ENCODE measurements at regions not wholly inside any gene's neighbourhood (a gene's known extent, or its start where the extent isn't known, plus 50 kb on each side); places are given as distances from the start of the nearest gene placed in this dataset.

GRCh38 chr19:28680111-28680510 is 532.8 kb downstream of the UQCRFS1 start:
- ChIA-PET CTCF (no interaction called here), POLR2A (ENCODE audit: unreplicated experiment) (no interaction called here)
- no peak overlapping the region for H3K4me3 ChIP-seq
- no peak for TF ChIP-seq EZH2 (IDR thresholded peaks at IDR 0.05; ENCODE audit: low read depth)
- TF ChIP-seq CTCF (conservative IDR thresholded peaks at IDR 0.05) = no peak
- no peak overlapping the region for H3K27ac ChIP-seq
- H2AFZ ChIP-seq = no peak overlapping the region
- no peaks in the 10 kb centered on the region for H3K9me2 ChIP-seq (ENCODE audit: insufficient read depth)
- no peak overlapping the region for H3K4me2 ChIP-seq
- no peaks in the 10 kb centered on the region for H3K27me3 ChIP-seq (ENCODE audit: insufficient read depth, low read depth)
- intact Hi-C loops (cut with micrococcal nuclease; ENCODE audit: unreplicated experiment) = no loop called here
- no peak for DNase-seq
- no peaks in the 10 kb centered on the region for H3K79me2 ChIP-seq (ENCODE audit: low read depth)
- no peaks in the 10 kb centered on the region for H3K4me1 ChIP-seq (replicated peaks; ENCODE audit: insufficient read depth)
- no peaks in the 10 kb centered on the region for H3F3A ChIP-seq (ENCODE audit: insufficient read depth, low read depth)
- no peaks in the 10 kb centered on the region for H4K20me1 ChIP-seq (ENCODE audit: insufficient read depth)
- no TSS peak for BruUV-seq (replicated peaks)
- no peaks in the 10 kb centered on the region for H3K36me3 ChIP-seq (ENCODE audit: low read depth)
- H3K9me3 ChIP-seq (ENCODE audit: insufficient read depth, low read depth) = no peaks in the 10 kb centered on the region

GRCh38 chr19:28670836-28671235 is 542.1 kb downstream of the UQCRFS1 start:
- Histone ChIP-seq H3K9me2 (ENCODE audit: insufficient read depth) (no peaks in the 10 kb centered on the region), H3K27me3 (ENCODE audit: insufficient read depth, low read depth) (no peaks in the 10 kb centered on the region), H3K4me1 (replicated peaks; ENCODE audit: insufficient read depth) (no peaks in the 10 kb centered on the region), H3K4me3 (no peak overlapping the region), H3K4me2 (no peak overlapping the region), H3K79me2 (ENCODE audit: low read depth) (no peaks in the 10 kb centered on the region), H3K36me3 (ENCODE audit: low read depth) (no peaks in the 10 kb centered on the region), H3K9me3 (ENCODE audit: insufficient read depth, low read depth) (no peaks in the 10 kb centered on the region), H3K27ac (no peak overlapping the region), H4K20me1 (ENCODE audit: insufficient read depth) (no peaks in the 10 kb centered on the region), H2AFZ (no peak overlapping the region), H3F3A (ENCODE audit: insufficient read depth, low read depth) (no peaks in the 10 kb centered on the region)
- ChIA-PET CTCF (no interaction called here), POLR2A (ENCODE audit: unreplicated experiment) (no interaction called here)
- DNase-seq = no peak
- BruUV-seq (replicated peaks) = no TSS peak
- TF ChIP-seq CTCF (conservative IDR thresholded peaks at IDR 0.05) (no peak), EZH2 (IDR thresholded peaks at IDR 0.05; ENCODE audit: low read depth) (no peak)
- intact Hi-C loops (cut with micrococcal nuclease; ENCODE audit: unreplicated experiment) = no loop called here

GRCh38 chr19:28669804-28670203 is 543.1 kb downstream of the UQCRFS1 start:
- H3K4me3 ChIP-seq = no peak overlapping the region
- H3K27ac ChIP-seq = no peak overlapping the region
- ChIA-PET POLR2A (ENCODE audit: unreplicated experiment) (no interaction called here), CTCF (no interaction called here)
- H2AFZ ChIP-seq = no peak overlapping the region
- no peaks in the 10 kb centered on the region for H3F3A ChIP-seq (ENCODE audit: insufficient read depth, low read depth)
- H3K9me3 ChIP-seq (ENCODE audit: insufficient read depth, low read depth) = no peaks in the 10 kb centered on the region
- no peaks in the 10 kb centered on the region for H3K36me3 ChIP-seq (ENCODE audit: low read depth)
- intact Hi-C loops (cut with micrococcal nuclease; ENCODE audit: unreplicated experiment) = no loop called here
- H3K9me2 ChIP-seq (ENCODE audit: insufficient read depth) = no peaks in the 10 kb centered on the region
- no peak for TF ChIP-seq CTCF (conservative IDR thresholded peaks at IDR 0.05)
- no peak for TF ChIP-seq EZH2 (IDR thresholded peaks at IDR 0.05; ENCODE audit: low read depth)
- H3K4me1 ChIP-seq (replicated peaks; ENCODE audit: insufficient read depth) = no peaks in the 10 kb centered on the region
- H3K4me2 ChIP-seq = no peak overlapping the region
- DNase-seq = no peak
- no peaks in the 10 kb centered on the region for H3K79me2 ChIP-seq (ENCODE audit: low read depth)
- BruUV-seq (replicated peaks) = no TSS peak
- no peaks in the 10 kb centered on the region for H4K20me1 ChIP-seq (ENCODE audit: insufficient read depth)
- no peaks in the 10 kb centered on the region for H3K27me3 ChIP-seq (ENCODE audit: insufficient read depth, low read depth)

Data from PC-9 (cell line).